Right cardiac atrium (tissue), 5 donors: ENCODE measurements at regions not wholly inside any gene's neighbourhood (a gene's known extent, or its start where the extent isn't known, plus 50 kb on each side); places are given as distances from the start of the nearest gene placed in this dataset.
A peak's percentile ranks its signal among the peaks of the same experiment; 100 is the strongest.

Experiments used
- ATAC-seq, 2 donors: fragments of 200-7000 bp; cut with Tn5 transposase; one replicate each; pipeline versions ENCODE4 v1.8.0 to v1.9.1; 2020; ENCODE audit warnings: moderate library complexity in 2 of 2, mild to moderate bottlenecking in 1 of 2
- DNase-seq, 3 donors: peaks; one replicate each; pipeline ENCODE4 v3.0.0-alpha.2; 2020
- H3K27ac ChIP-seq: one replicate; pipeline ENCODE4 v1.5.1; 2013; ENCODE audit warnings: mild to moderate bottlenecking, low read length, control low read depth, moderate library complexity
- H3K27me3 ChIP-seq: one replicate; pipeline ENCODE4 v1.6.1; 2013; ENCODE audit not compliant: control insufficient read depth, insufficient read depth
- H3K4me1 ChIP-seq: one replicate; pipeline ENCODE4 v1.6.1; 2013; ENCODE audit warnings: low read length; ENCODE audit not compliant: control insufficient read depth, insufficient read depth
- H3K4me3 ChIP-seq: one replicate; pipeline ENCODE4 v1.5.1; 2013; ENCODE audit warnings: low read length, control low read depth
- H3K9me3 ChIP-seq: one replicate; pipeline ENCODE4 v1.6.1; 2013; ENCODE audit warnings: low read length; ENCODE audit not compliant: control insufficient read depth
- WGBS: extraction: QIAGEN DNeasy Blood & Tissue Kit; methylation state at CpG from one replicate; pipeline ENCODE4 v1.1.7; 2013; 5-methylcytosine and 5-hydroxymethylcytosine counted together
- intact Hi-C, 4 donors: fragments of 100-400 bp; cut with DNase I; formaldehyde crosslinking; loops; one replicate each; pipeline versions ENCODE4 v1.11.0 to v1.14.0; 2022 to 2023
- donor health status: healthy with polysubstance abuse.
- donor health status: DM: no; HTN: yes; CAD: no.
- donor health status: DM: no; HTN: no; CAD: no.
- donor health status: DM: no; HTN: yes; CAD: no; lungs with severe emphysema.
- donor health status: DM: yes; HTN: yes; CAD: no.

- intact Hi-C loops = no loop called here
- Histone ChIP-seq H3K27me3 (no peaks in the 10 kb centered on the region), H3K9me3 (no peaks in the 10 kb centered on the region), H3K4me1 (no peaks in the 10 kb centered on the region), H3K4me3 (no peak overlapping the region), H3K27ac (no peak overlapping the region)
- WGBS = 29% methylated on average over 3 of the region's 3 CpGs
- DNase-seq (no peak), ATAC-seq (no peak)
Observed at GRCh38 chr5:129377504-129377903, 82.6 kb upstream of the ADAMTS19 start.

GRCh38 chr5:129378961-129379360 is 81.1 kb upstream of the ADAMTS19 start:
- DNase-seq (no peak), ATAC-seq (no peak)
- H3K4me1 ChIP-seq = no peaks in the 10 kb centered on the region
- no peak overlapping the region for H3K4me3 ChIP-seq
- no peak overlapping the region for H3K27ac ChIP-seq
- WGBS = 82% methylated on average over 2 of the region's 2 CpGs
- intact Hi-C loops = no loop called here
- no peaks in the 10 kb centered on the region for H3K27me3 ChIP-seq
- no peaks in the 10 kb centered on the region for H3K9me3 ChIP-seq

GRCh38 chr5:129379406-129379805 is 80.7 kb upstream of the ADAMTS19 start:
- no peak overlapping the region for H3K4me3 ChIP-seq
- WGBS = 60% methylated on average over 4 of the region's 4 CpGs
- ATAC-seq (peak in 1 of 2 donors; percentile 19), DNase-seq (peak in 1 of 3 donors; percentile 41)
- no peaks in the 10 kb centered on the region for H3K4me1 ChIP-seq
- H3K27me3 ChIP-seq = no peaks in the 10 kb centered on the region
- no peaks in the 10 kb centered on the region for H3K9me3 ChIP-seq
- intact Hi-C loops = no loop called here
- H3K27ac ChIP-seq = no peak overlapping the region

- intact Hi-C loops = no loop called here
- WGBS = 50% methylated on average over 1 of the region's 1 CpG
- no peaks in the 10 kb centered on the region for H3K27me3 ChIP-seq
- H3K27ac ChIP-seq = no peak overlapping the region
- ATAC-seq = no peak
- H3K4me3 ChIP-seq = no peak overlapping the region
- no peak for DNase-seq
- H3K4me1 ChIP-seq = no peaks in the 10 kb centered on the region
- no peaks in the 10 kb centered on the region for H3K9me3 ChIP-seq
Observed at GRCh38 chr5:129382921-129383672, 77.0 kb upstream of the ADAMTS19 start.

GRCh38 chr5:129384193-129384592 is 75.9 kb upstream of the ADAMTS19 start:
- ATAC-seq (no peak), DNase-seq (no peak)
- H3K9me3 ChIP-seq = no peaks in the 10 kb centered on the region
- intact Hi-C loops = no loop called here
- no peak overlapping the region for H3K4me3 ChIP-seq
- H3K27ac ChIP-seq = no peak overlapping the region
- 82% methylated on average over 4 of the region's 4 CpGs for WGBS
- H3K4me1 ChIP-seq = no peaks in the 10 kb centered on the region
- H3K27me3 ChIP-seq = no peaks in the 10 kb centered on the region

- intact Hi-C loops = no loop called here
- no peak overlapping the region for H3K4me3 ChIP-seq
Observed at GRCh38 chr5:129384736-129385135, 75.4 kb upstream of the ADAMTS19 start.

GRCh38 chr5:129387944-129388343 is 72.2 kb upstream of the ADAMTS19 start:
- H3K4me3 ChIP-seq = no peak overlapping the region
- H3K27me3 ChIP-seq = no peaks in the 10 kb centered on the region
- no peaks in the 10 kb centered on the region for H3K9me3 ChIP-seq
- H3K27ac ChIP-seq = no peak overlapping the region
- 28% methylated on average over 2 of the region's 2 CpGs for whole genome bisulfite sequencing
- ATAC-seq (peak in 1 of 2 donors; percentile 68), DNase-seq (peak in 2 of 3 donors; percentile 14 to 43)
- no peaks in the 10 kb centered on the region for H3K4me1 ChIP-seq
- intact Hi-C loops = no loop called here

More at GRCh38 chr5:129384736-129385135, 75.4 kb upstream of the ADAMTS19 start:
- H3K27me3 ChIP-seq = no peaks in the 10 kb centered on the region
- no peaks in the 10 kb centered on the region for H3K4me1 ChIP-seq
- 78% methylated on average over 1 of the region's 1 CpG for WGBS
- no peaks in the 10 kb centered on the region for H3K9me3 ChIP-seq
- DNase-seq = no peak
- no peak overlapping the region for H3K27ac ChIP-seq
- ATAC-seq = no peak

GRCh38 chr5:129392681-129393080 is 67.4 kb upstream of the ADAMTS19 start:
- Histone ChIP-seq H3K4me1 (no peaks in the 10 kb centered on the region), H3K4me3 (no peak overlapping the region), H3K9me3 (no peaks in the 10 kb centered on the region), H3K27me3 (no peaks in the 10 kb centered on the region), H3K27ac (no peak overlapping the region)
- ATAC-seq = no peak
- intact Hi-C loops = no loop called here
- WGBS = 67% methylated on average over 6 of the region's 6 CpGs
- no peak for DNase-seq

GRCh38 chr5:129395247-129395646 is 64.9 kb upstream of the ADAMTS19 start:
- H3K4me3 ChIP-seq = no peak overlapping the region
- H3K9me3 ChIP-seq = no peaks in the 10 kb centered on the region
- ATAC-seq = no peak
- intact Hi-C loops = no loop called here
- DNase-seq = no peak
- H3K27ac ChIP-seq = no peak overlapping the region
- WGBS = 93% methylated on average over 5 of the region's 5 CpGs
- H3K27me3 ChIP-seq = no peaks in the 10 kb centered on the region
- H3K4me1 ChIP-seq = no peaks in the 10 kb centered on the region

- intact Hi-C loops = no loop called here
- H3K27me3 ChIP-seq = no peaks in the 10 kb centered on the region
- H3K9me3 ChIP-seq = no peaks in the 10 kb centered on the region
- H3K4me1 ChIP-seq = no peaks in the 10 kb centered on the region
- H3K27ac ChIP-seq = no peak overlapping the region
- ATAC-seq (no peak), DNase-seq (no peak)
- no peak overlapping the region for H3K4me3 ChIP-seq
- 84% methylated on average over 1 of the region's 1 CpG for WGBS
Observed at GRCh38 chr5:129398026-129398678, 61.9 kb upstream of the ADAMTS19 start.

GRCh38 chr5:129399069-129399468 is 61.0 kb upstream of the ADAMTS19 start:
- Histone ChIP-seq H3K27ac (no peak overlapping the region), H3K4me3 (no peak overlapping the region), H3K27me3 (no peaks in the 10 kb centered on the region), H3K4me1 (no peaks in the 10 kb centered on the region), H3K9me3 (no peaks in the 10 kb centered on the region)
- no peak for DNase-seq
- 80% methylated on average over 2 of the region's 2 CpGs for WGBS
- no peak for ATAC-seq
- intact Hi-C loops = no loop called here
